ENCODE measurements at regions not wholly inside any gene's neighbourhood (a gene's known extent, or its start where the extent isn't known, plus 50 kb on each side); places are given as distances from the start of the nearest gene placed in this dataset.
A peak's percentile ranks its signal among the peaks of the same experiment; 100 is the strongest.

DNA sequence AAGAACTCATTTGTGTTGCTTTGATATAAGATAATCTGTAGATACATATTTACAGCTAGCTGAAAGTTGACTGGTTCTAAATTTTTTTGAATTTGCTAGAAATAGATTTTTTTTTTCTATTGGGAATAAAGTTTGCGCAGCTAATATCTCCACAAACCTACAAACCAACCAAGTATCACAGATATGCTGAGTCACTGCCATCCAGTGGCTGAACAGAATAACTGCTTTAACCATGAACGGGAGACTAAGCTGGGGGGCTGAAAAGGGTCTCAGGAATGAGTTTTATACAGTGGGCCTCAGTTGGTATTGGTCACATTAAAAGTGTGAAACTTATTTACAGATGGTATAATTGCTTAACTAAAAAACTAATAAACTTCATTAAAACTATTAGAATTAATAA lies 326.7 kb upstream of the CNR1 start:
- no peaks in the 10 kb centered on the region for H3K36me3 ChIP-seq
- H3K27me3 ChIP-seq = no peaks in the 10 kb centered on the region
- H3K4me3 ChIP-seq = no peak overlapping the region
- H3K4me1 ChIP-seq = peaks cover 0 to 47% (median 1%) of the 10 kb centered on the region in 4 donors
- no peak for DNase-seq
- TF ChIP-seq, protein P1, sequence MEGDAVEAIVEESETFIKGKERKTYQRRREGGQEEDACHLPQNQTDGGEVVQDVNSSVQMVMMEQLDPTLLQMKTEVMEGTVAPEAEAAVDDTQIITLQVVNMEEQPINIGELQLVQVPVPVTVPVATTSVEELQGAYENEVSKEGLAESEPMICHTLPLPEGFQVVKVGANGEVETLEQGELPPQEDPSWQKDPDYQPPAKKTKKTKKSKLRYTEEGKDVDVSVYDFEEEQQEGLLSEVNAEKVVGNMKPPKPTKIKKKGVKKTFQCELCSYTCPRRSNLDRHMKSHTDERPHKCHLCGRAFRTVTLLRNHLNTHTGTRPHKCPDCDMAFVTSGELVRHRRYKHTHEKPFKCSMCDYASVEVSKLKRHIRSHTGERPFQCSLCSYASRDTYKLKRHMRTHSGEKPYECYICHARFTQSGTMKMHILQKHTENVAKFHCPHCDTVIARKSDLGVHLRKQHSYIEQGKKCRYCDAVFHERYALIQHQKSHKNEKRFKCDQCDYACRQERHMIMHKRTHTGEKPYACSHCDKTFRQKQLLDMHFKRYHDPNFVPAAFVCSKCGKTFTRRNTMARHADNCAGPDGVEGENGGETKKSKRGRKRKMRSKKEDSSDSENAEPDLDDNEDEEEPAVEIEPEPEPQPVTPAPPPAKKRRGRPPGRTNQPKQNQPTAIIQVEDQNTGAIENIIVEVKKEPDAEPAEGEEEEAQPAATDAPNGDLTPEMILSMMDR (IDR thresholded peaks at IDR 0.05) = peak; percentile 51 to 55
- intact Hi-C loops (cut with DNase I; ENCODE audit: low total_unique reads) = loop anchor here (5.0 to 10.0 kb wide), 2 partner anchors 382 to 566 kb away; no protein-coding TSS in a partner anchor
- peak overlapping the region in 1 of 2 donors; percentile 51 for H3K27ac ChIP-seq
- H3K9me3 ChIP-seq = no peaks in the 10 kb centered on the region

DNA sequence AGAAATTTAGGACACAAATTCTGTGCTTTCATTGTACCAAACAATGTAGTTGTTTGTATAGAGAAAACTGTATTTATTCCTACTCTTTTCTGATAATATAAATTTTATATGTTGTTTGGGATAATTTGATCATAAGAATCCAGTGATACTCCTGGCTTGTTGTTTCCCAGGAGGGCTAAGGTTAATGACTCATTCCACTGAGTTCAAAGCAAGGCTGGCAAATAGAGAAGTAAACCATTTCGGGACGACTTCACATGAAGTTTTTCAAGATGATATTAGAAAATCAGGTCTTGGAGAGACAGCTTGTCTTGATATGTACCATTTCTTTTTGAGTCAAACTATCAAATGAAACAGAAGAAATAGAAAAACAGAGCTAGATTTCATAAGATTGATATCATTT lies 326.1 kb upstream of the CNR1 start:
- H3K4me1 ChIP-seq = peaks cover 0 to 47% (median 1%) of the 10 kb centered on the region in 4 donors

DNA sequence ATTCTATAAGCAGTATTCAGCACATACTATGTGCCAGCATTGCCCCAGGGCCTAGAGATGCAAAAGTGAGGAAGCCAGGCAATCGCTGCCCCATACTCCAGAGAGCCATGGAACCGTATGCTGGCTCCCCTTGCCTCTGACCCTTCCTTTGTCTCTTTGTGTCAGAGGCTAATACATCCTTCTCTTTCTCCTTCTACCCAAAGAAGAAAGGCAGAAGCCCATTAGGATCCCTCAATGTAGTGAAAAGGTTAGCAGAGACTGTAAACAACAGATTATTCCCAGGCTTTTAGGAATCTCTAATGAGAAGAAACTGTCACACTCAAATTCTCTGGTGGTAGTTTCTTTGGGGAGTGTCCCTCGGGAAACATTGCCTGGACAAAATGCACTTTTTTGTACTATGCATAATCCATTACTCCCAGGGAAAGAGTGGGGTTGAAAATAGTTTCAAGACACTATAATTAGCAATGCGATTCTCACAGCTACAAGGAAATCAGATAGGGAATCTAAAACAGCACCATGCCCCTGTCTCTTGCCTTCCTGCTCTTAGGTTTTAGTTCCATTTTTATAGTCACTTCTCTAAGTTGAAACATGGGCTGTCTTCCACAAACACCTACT lies 325.2 kb upstream of the CNR1 start:
- H3K4me3 ChIP-seq = no peak overlapping the region
- intact Hi-C loops (cut with DNase I; ENCODE audit: low total_unique reads) = loop anchor here (5.0 to 10.0 kb wide), 2 partner anchors 383 to 564 kb away; no protein-coding TSS in a partner anchor
- no peaks in the 10 kb centered on the region for H3K36me3 ChIP-seq
- no peaks in the 10 kb centered on the region for H3K9me3 ChIP-seq
- peak overlapping the region; percentile 42 to 51 for H3K27ac ChIP-seq
- no peak for DNase-seq
- peaks cover 0 to 47% (median 1%) of the 10 kb centered on the region in 4 donors for H3K4me1 ChIP-seq
- TF ChIP-seq, protein P1 (IDR thresholded peaks at IDR 0.05) = no peak
- no peaks in the 10 kb centered on the region for H3K27me3 ChIP-seq

More for the DNA sequence above, 326.1 kb upstream of the CNR1 start:
- intact Hi-C loops (cut with DNase I; ENCODE audit: low total_unique reads) = loop anchor here (5.0 to 10.0 kb wide), 2 partner anchors 383 to 565 kb away; no protein-coding TSS in a partner anchor
- no peaks in the 10 kb centered on the region for H3K9me3 ChIP-seq
- H3K36me3 ChIP-seq = no peaks in the 10 kb centered on the region
- H3K27ac ChIP-seq = peak overlapping the region; percentile 42 to 51
- H3K4me3 ChIP-seq = no peak overlapping the region
- no peak for DNase-seq
- TF ChIP-seq, protein P1 (IDR thresholded peaks at IDR 0.05) = no peak
- no peaks in the 10 kb centered on the region for H3K27me3 ChIP-seq

DNA sequence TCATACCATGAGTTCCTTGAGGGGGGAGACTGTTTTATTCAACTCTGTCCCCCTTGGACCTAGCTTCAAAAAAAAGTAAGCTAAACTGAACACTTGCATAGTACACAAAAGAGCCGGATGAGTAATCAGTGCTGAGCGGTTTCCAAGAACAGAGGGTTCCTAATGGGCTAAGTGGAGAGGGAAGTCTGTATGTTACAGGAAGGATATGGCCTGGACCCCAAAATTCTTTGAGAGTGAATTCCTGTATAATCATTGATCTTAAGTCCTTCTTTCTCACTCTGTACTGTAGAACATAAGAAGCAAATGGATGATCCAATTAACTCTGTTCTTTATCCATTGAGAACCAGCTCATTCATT lies 324.7 kb upstream of the CNR1 start:
- H3K4me1 ChIP-seq = peaks cover 0 to 47% (median 1%) of the 10 kb centered on the region in 4 donors
- peak overlapping the region; percentile 42 to 51 for H3K27ac ChIP-seq
- H3K36me3 ChIP-seq = no peaks in the 10 kb centered on the region
- no peaks in the 10 kb centered on the region for H3K9me3 ChIP-seq
- TF ChIP-seq, protein P1 (IDR thresholded peaks at IDR 0.05) = no peak
- H3K4me3 ChIP-seq = no peak overlapping the region
- DNase-seq = no peak
- no peaks in the 10 kb centered on the region for H3K27me3 ChIP-seq
- intact Hi-C loops (cut with DNase I; ENCODE audit: low total_unique reads) = loop anchor here (5.0 to 10.0 kb wide), 2 partner anchors 384 to 564 kb away; no protein-coding TSS in a partner anchor

DNA sequence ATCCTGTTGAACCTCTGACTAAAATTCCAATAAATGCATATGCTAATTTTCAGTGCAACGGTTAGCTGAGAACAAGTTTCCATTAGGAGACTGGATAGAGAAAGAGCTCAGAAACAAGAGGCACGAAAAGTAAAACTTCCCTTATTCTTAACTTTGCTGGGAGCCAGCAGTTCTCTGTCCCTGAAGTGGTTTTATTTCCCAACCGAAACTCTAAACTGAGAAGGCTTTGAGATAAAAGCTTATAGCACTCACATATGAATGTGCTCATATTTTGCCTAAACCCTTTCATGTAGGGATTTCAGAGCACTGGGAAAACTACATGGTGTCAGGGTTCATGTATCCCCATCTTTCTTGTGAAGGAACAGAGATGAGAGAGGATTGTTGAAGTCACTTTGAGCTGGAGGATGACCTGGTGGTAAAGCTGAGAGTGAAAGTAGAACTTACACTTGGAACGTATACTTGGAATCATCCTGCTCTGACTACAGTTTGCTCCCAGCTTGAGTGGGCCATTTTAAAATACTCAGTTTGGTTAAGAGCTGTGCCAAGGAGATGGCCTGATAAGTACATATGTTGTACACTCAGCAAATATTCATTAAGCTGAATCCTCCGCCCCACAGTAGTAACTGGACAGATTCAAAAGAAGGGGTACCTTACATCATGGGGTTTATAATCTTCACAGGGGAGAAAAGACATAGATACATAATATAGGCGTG lies 324.2 kb upstream of the CNR1 start:
- no peaks in the 10 kb centered on the region for H3K9me3 ChIP-seq
- TF ChIP-seq, protein P1 (IDR thresholded peaks at IDR 0.05) = no peak
- peak overlapping the region; percentile 12 to 51 for H3K27ac ChIP-seq
- DNase-seq = no peak
- no peaks in the 10 kb centered on the region for H3K27me3 ChIP-seq
- H3K4me1 ChIP-seq = peaks cover 0 to 47% (median 1%) of the 10 kb centered on the region in 4 donors
- intact Hi-C loops (cut with DNase I; ENCODE audit: low total_unique reads) = loop anchor here (5.0 to 10.0 kb wide), 2 partner anchors 384 to 563 kb away; no protein-coding TSS in a partner anchor
- no peak overlapping the region for H3K4me3 ChIP-seq
- H3K36me3 ChIP-seq = no peaks in the 10 kb centered on the region
